ENCODE measurements at regions not wholly inside any gene's neighbourhood (a gene's known extent, or its start where the extent isn't known, plus 50 kb on each side); places are given as distances from the start of the nearest gene placed in this dataset.

DNA sequence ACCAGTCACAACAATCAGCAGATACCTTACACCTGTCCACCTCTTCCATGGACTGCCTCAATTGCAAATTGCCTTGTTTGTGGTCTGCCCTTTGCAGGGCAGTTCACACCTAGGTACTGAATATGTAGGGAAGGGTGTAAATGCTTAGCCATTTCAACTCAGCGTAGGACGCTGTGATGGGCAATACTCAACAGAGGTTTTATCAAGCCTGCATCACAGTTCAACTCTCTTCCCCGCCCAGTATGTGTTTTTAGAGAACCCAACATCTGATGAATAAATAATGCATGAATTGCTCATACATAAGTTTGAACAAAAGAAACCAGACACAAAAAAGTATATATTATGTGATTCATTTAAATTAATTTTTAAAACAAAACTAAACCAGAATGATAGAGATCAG, 124.4 kb downstream of the P2RY1 start:
- H3K36me3 ChIP-seq (ENCODE audit: insufficient read depth) = no peaks in the 10 kb centered on the region
- no peak overlapping the region for H3K27ac ChIP-seq (ENCODE audit: low read depth)
- H4K20me1 ChIP-seq (replicated peaks; ENCODE audit: insufficient read depth) = no peaks in the 10 kb centered on the region
- Mint-ChIP-seq H3K4me1 (no peaks in the 10 kb centered on the region), H3K27me3 (ENCODE audit: insufficient read depth, low read depth, poor library complexity) (no peaks in the 10 kb centered on the region), H3K36me3 (ENCODE audit: low read depth) (peaks cover 13% of the 10 kb centered on the region; the same call in 1 of the 3 replicates), H3K27ac (no peak overlapping the region), H3K4me3 (no peak overlapping the region), H3K9me3 (peaks cover 17% of the 10 kb centered on the region; the same call in 1 of the 3 replicates)
- H3K79me2 ChIP-seq (replicated peaks; ENCODE audit: insufficient read depth) = no peaks in the 10 kb centered on the region
- no peak overlapping the region for H3K4me3 ChIP-seq
- no peaks in the 10 kb centered on the region for H3F3A ChIP-seq (replicated peaks; ENCODE audit: low read depth)
- H3K4me1 ChIP-seq (ENCODE audit: insufficient read depth) = no peaks in the 10 kb centered on the region
- no peak for TF ChIP-seq CREB1 (CRISPR knock-in tag; IDR thresholded peaks at IDR 0.05; ENCODE audit: low read depth)
- TF ChIP-seq JUNB (IDR thresholded peaks at IDR 0.05; ENCODE audit: unreplicated experiment) = no peak
- TF ChIP-seq, protein P1, sequence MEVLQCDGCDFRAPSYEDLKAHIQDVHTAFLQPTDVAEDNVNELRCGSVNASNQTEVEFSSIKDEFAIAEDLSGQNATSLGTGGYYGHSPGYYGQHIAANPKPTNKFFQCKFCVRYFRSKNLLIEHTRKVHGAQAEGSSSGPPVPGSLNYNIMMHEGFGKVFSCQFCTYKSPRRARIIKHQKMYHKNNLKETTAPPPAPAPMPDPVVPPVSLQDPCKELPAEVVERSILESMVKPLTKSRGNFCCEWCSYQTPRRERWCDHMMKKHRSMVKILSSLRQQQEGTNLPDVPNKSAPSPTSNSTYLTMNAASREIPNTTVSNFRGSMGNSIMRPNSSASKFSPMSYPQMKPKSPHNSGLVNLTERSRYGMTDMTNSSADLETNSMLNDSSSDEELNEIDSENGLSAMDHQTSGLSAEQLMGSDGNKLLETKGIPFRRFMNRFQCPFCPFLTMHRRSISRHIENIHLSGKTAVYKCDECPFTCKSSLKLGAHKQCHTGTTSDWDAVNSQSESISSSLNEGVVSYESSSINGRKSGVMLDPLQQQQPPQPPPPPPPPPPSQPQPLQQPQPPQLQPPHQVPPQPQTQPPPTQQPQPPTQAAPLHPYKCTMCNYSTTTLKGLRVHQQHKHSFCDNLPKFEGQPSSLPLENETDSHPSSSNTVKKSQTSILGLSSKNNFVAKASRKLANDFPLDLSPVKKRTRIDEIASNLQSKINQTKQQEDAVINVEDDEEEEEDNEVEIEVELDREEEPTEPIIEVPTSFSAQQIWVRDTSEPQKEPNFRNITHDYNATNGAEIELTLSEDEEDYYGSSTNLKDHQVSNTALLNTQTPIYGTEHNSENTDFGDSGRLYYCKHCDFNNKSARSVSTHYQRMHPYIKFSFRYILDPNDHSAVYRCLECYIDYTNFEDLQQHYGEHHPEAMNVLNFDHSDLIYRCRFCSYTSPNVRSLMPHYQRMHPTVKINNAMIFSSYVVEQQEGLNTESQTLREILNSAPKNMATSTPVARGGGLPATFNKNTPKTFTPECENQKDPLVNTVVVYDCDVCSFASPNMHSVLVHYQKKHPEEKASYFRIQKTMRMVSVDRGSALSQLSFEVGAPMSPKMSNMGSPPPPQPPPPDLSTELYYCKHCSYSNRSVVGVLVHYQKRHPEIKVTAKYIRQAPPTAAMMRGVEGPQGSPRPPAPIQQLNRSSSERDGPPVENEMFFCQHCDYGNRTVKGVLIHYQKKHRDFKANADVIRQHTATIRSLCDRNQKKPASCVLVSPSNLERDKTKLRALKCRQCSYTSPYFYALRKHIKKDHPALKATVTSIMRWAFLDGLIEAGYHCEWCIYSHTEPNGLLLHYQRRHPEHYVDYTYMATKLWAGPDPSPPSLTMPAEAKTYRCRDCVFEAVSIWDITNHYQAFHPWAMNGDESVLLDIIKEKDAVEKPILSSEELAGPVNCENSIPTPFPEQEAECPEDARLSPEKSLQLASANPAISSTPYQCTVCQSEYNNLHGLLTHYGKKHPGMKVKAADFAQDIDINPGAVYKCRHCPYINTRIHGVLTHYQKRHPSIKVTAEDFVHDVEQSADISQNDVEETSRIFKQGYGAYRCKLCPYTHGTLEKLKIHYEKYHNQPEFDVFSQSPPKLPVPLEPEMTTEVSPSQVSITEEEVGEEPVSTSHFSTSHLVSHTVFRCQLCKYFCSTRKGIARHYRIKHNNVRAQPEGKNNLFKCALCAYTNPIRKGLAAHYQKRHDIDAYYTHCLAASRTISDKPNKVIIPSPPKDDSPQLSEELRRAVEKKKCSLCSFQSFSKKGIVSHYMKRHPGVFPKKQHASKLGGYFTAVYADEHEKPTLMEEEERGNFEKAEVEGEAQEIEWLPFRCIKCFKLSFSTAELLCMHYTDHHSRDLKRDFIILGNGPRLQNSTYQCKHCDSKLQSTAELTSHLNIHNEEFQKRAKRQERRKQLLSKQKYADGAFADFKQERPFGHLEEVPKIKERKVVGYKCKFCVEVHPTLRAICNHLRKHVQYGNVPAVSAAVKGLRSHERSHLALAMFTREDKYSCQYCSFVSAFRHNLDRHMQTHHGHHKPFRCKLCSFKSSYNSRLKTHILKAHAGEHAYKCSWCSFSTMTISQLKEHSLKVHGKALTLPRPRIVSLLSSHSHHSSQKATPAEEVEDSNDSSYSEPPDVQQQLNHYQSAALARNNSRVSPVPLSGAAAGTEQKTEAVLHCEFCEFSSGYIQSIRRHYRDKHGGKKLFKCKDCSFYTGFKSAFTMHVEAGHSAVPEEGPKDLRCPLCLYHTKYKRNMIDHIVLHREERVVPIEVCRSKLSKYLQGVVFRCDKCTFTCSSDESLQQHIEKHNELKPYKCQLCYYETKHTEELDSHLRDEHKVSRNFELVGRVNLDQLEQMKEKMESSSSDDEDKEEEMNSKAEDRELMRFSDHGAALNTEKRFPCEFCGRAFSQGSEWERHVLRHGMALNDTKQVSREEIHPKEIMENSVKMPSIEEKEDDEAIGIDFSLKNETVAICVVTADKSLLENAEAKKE (CRISPR knock-in tag; IDR thresholded peaks at IDR 0.05) = no peak
- TF ChIP-seq, protein P2, sequence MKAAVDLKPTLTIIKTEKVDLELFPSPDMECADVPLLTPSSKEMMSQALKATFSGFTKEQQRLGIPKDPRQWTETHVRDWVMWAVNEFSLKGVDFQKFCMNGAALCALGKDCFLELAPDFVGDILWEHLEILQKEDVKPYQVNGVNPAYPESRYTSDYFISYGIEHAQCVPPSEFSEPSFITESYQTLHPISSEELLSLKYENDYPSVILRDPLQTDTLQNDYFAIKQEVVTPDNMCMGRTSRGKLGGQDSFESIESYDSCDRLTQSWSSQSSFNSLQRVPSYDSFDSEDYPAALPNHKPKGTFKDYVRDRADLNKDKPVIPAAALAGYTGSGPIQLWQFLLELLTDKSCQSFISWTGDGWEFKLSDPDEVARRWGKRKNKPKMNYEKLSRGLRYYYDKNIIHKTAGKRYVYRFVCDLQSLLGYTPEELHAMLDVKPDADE (IDR thresholded peaks at IDR 0.05) = no peak
- TF ChIP-seq ZNF114 (CRISPR knock-in tag; IDR thresholded peaks at IDR 0.05) = no peak
- TF ChIP-seq POLR2AphosphoS5 (IDR thresholded peaks at IDR 0.05; ENCODE audit: low read depth) = no peak
- TF ChIP-seq, protein P3, sequence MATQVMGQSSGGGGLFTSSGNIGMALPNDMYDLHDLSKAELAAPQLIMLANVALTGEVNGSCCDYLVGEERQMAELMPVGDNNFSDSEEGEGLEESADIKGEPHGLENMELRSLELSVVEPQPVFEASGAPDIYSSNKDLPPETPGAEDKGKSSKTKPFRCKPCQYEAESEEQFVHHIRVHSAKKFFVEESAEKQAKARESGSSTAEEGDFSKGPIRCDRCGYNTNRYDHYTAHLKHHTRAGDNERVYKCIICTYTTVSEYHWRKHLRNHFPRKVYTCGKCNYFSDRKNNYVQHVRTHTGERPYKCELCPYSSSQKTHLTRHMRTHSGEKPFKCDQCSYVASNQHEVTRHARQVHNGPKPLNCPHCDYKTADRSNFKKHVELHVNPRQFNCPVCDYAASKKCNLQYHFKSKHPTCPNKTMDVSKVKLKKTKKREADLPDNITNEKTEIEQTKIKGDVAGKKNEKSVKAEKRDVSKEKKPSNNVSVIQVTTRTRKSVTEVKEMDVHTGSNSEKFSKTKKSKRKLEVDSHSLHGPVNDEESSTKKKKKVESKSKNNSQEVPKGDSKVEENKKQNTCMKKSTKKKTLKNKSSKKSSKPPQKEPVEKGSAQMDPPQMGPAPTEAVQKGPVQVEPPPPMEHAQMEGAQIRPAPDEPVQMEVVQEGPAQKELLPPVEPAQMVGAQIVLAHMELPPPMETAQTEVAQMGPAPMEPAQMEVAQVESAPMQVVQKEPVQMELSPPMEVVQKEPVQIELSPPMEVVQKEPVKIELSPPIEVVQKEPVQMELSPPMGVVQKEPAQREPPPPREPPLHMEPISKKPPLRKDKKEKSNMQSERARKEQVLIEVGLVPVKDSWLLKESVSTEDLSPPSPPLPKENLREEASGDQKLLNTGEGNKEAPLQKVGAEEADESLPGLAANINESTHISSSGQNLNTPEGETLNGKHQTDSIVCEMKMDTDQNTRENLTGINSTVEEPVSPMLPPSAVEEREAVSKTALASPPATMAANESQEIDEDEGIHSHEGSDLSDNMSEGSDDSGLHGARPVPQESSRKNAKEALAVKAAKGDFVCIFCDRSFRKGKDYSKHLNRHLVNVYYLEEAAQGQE (IDR thresholded peaks at IDR 0.05; ENCODE audit: unreplicated experiment) = no peak
- TF ChIP-seq, protein P4, sequence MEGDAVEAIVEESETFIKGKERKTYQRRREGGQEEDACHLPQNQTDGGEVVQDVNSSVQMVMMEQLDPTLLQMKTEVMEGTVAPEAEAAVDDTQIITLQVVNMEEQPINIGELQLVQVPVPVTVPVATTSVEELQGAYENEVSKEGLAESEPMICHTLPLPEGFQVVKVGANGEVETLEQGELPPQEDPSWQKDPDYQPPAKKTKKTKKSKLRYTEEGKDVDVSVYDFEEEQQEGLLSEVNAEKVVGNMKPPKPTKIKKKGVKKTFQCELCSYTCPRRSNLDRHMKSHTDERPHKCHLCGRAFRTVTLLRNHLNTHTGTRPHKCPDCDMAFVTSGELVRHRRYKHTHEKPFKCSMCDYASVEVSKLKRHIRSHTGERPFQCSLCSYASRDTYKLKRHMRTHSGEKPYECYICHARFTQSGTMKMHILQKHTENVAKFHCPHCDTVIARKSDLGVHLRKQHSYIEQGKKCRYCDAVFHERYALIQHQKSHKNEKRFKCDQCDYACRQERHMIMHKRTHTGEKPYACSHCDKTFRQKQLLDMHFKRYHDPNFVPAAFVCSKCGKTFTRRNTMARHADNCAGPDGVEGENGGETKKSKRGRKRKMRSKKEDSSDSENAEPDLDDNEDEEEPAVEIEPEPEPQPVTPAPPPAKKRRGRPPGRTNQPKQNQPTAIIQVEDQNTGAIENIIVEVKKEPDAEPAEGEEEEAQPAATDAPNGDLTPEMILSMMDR (conservative IDR thresholded peaks at IDR 0.05; ENCODE audit: low read depth in 2 of 2) = no peak
- TF ChIP-seq EZH2phosphoT487 (IDR thresholded peaks at IDR 0.05; ENCODE audit: unreplicated experiment) = no peak
- no peak for TF ChIP-seq EZH2 (IDR thresholded peaks at IDR 0.05; ENCODE audit: low read depth, unreplicated experiment)
- TF ChIP-seq NANOG (IDR thresholded peaks at IDR 0.05; ENCODE audit: borderline replicate concordance) = no peak
- no peak overlapping the region for H3K4me2 ChIP-seq
- ATAC-seq (no peak), DNase-seq (ENCODE audit: low spot score) (no peak)
- no peaks in the 10 kb centered on the region for H3K9me2 ChIP-seq (ENCODE audit: insufficient read depth)
- no peak overlapping the region for H2AFZ ChIP-seq
- H3K27me3 ChIP-seq (ENCODE audit: insufficient read depth) = no peaks in the 10 kb centered on the region

All from GM23338 (cell line).